Fibroblast of the aortic adventitia (primary cell): ENCODE measurements at regions not wholly inside any gene's neighbourhood (a gene's known extent, or its start where the extent isn't known, plus 50 kb on each side); places are given as distances from the start of the nearest gene placed in this dataset.

Experiments
- DNase-seq: peaks from one replicate; pipeline ENCODE4 v3.0.0-alpha.2; 2010; ENCODE audit warnings: low read depth
- H3K4me3 ChIP-seq: 2 replicates; pipeline ENCODE4 v1.5.1; 2011; ENCODE audit warnings: low read depth, mild to moderate bottlenecking, control low read depth, low read length, moderate library complexity
- TF ChIP-seq, protein P1 (sequence below): IDR thresholded peaks from 2 replicates; pipeline ENCODE4 v1.5.1; 2011; ENCODE audit warnings: mild to moderate bottlenecking, low read length, control low read depth, inconsistent platforms; ENCODE audit not compliant: insufficient read depth

DNA sequence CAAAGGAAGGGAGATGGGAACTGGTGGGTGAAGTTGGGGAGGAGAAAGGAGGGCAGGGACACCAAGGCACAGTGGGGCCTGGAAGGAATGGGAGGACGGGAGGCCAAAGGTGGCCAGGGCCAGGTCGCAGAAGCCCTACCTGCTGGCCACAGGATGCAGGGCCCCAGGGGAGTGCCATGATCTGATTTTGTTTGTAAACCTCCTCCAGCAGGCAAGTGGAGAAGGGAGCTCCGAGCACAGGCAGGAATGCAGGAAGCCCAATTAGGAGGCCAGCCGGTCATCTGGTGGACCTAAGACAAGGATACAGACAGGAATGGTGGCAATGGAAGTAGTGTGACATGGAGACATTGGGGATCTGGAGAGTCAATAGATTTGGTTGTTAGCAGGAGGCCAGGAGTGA, 107.0 kb upstream of the ZMIZ1 start:
- no peak overlapping the region for H3K4me3 ChIP-seq
- DNase-seq, result no peak
- TF ChIP-seq, protein P1, sequence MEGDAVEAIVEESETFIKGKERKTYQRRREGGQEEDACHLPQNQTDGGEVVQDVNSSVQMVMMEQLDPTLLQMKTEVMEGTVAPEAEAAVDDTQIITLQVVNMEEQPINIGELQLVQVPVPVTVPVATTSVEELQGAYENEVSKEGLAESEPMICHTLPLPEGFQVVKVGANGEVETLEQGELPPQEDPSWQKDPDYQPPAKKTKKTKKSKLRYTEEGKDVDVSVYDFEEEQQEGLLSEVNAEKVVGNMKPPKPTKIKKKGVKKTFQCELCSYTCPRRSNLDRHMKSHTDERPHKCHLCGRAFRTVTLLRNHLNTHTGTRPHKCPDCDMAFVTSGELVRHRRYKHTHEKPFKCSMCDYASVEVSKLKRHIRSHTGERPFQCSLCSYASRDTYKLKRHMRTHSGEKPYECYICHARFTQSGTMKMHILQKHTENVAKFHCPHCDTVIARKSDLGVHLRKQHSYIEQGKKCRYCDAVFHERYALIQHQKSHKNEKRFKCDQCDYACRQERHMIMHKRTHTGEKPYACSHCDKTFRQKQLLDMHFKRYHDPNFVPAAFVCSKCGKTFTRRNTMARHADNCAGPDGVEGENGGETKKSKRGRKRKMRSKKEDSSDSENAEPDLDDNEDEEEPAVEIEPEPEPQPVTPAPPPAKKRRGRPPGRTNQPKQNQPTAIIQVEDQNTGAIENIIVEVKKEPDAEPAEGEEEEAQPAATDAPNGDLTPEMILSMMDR, result no peak

DNA sequence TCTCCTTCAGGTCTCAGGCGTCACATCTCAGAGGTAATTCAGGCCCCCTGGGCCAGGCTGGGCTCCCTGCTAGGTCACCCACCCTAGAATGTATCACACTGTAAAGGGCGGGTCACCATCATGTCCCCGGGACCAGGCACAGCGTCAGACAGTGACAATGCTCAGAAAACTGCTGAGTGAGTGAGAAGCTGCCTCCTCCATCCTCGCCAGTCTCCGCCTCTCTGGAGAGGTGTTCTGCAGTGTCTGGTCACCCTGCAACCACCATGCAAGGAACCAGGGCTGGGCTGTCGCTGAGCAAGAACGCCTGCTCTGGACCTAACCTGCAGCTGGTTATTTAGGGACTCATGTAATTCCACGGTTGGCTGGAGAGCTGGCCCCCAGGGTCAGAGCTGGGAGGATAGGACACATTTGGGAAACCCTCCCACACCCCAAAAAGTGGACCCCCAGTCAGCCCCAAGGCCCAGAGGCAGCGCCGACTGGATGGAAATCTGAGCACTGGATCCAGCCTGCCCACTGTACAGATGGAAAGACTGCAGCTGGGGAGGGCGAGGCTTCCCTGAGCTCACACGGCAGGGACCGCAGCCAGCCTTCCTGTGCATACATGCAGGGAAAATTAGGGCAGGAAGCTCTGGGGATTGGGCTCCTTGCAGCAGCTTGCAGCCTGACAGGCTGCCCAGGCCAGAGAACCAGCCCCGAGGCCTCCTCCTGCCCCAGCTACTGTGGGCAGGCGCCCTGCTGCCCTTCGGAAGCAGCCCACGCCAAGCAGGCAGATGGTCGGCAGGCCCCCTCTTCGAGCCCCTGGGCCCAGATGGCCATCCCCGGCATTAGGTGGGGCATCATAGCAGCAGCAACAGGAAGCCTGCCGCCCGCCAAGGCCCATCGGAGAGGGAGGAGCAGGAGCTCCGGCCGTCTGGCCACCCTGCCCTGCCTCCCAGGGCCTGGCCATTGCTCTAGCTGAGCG, 105.4 kb upstream of the ZMIZ1 start:
- TF ChIP-seq, protein P1, result no peak
- no peak overlapping the region for H3K4me3 ChIP-seq
- no peak for DNase-seq

DNA sequence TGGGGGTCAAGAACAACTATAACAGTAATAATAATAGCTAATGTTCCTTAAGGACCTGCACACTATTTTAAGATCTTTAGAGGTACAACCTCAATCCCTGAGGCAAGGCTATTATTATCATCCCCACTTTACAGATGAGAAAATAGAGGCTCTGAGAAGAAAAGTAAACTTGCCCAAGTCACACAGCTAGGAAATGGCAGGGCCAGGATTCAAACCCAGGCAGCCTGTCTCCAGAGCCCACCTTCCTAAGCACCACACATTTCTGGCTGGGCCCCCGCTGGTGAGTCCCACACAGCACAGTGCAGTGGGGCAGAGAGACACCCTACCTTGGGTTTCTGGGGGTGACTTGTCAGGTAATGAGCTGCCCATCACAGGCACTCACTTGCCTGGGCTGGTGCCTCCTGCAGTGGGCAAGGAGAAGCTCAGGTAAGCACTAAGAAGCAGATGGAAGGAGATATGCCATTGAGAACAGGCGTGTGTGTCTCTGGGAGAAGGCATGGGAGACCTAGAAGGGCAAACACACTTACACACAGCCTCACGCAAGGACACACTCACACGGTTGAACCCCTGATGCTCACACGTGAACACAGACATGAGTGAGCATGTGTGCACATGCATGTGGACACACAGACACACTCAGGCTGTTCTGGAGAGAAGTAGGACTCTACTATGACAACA, 104.4 kb upstream of the ZMIZ1 start:
- TF ChIP-seq, protein P1, result no peak
- no peak for DNase-seq
- H3K4me3 ChIP-seq, result no peak overlapping the region

DNA sequence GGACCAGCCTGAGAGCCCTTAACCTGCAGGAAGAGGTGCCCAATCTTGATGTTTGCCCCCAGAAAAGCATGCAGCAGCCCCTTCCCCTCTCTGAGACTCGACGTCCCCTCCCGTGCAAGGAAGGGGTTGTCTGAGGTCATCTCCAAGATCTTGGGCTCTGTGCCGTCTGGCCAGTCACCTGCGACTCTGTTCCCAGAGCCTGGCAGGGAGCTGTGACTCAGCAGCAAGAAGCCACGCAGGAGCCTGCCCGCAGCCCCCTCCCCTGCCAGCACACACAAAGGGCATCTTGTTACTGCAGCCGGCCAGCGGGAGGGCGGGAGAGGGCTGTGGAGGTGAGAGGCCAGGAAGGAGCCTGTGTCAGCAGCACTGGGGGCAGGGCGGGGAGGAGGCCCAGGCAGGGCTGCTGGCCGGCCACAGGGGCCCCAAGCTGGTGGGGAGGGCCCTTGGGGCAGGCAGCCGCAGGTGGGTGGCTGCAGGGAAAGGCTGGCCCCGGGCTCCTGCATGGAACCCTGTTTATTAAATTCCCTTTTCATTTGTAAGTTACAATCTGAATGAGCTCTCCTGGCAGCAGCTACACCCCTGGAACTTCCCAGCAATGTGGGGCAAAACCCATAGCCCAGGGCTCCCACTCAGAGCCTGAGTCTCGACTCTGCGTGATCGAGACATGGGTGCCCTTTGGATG, 103.7 kb upstream of the ZMIZ1 start:
- TF ChIP-seq, protein P1, result no peak
- H3K4me3 ChIP-seq, result no peak overlapping the region
- no peak for DNase-seq

DNA sequence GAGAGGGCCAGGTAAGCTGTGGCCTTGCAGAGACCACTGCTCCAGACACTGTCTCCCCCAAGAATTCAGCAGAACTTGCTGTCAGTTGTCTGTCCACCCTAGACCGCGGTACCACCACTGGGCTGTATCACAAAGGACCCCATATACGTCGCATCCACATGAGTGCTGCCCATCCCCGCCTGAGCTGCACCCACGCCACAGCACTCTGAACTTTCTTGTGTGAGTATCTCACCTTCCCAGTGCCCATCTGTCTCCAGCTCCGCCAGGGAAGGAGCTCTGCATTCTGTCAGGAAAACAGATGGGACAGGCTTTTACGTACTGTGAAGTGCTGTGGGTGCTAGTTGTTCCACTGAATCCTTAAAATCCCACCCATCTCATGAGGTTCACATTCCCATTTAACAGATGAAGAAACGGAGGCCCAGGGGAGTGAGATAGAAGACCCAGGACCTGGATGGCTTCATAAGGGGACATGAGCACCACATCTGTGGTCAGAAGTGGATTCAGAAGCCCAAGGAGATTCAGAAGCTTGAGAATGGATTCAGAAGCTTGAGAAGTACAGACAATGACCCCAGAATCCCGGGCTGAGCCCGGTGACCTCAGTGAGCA, 102.5 kb upstream of the ZMIZ1 start:
- no peak for DNase-seq
- TF ChIP-seq, protein P1, result no peak
- H3K4me3 ChIP-seq, result no peak overlapping the region

DNA sequence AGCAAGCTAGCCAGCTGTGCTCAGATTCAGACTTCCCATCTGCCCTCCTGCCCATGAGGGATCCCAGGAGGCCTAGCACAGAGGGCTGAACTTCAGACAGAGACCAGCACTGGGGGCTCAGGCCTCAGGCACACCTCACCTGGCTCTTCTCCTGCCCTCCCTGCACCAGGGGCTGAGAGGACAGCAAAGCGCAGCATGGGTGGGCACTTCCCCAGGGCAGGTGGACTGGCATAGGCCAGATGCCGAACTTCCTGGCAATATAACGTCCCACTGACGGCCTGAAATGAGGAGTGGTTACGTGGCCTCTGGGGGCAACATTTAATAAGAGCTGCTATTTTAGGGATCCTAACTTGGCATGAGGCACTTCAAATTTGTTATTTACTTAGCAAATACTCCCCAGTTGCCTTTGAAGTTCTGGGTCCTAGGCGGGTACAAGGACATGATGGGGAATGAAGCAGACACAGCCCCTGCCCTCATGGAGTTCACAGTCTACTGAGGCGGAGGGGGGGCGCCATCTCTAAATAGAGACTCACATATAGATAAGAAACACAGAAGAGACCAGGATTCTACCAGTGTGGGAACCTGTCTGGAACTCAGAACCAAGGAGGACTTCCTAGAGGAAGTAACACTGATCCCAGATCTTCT, 101.8 kb upstream of the ZMIZ1 start:
- no peak for DNase-seq
- TF ChIP-seq, protein P1, result no peak
- H3K4me3 ChIP-seq, result no peak overlapping the region
